SKM-1 (cell line): ENCODE measurements at regions not wholly inside any gene's neighbourhood (a gene's known extent, or its start where the extent isn't known, plus 50 kb on each side); places are given as distances from the start of the nearest gene placed in this dataset.

ENCODE experiments used
- DNase-seq: peaks from one replicate; lab custom pipeline; 2025; ENCODE audit not compliant: unreplicated experiment; lab: John Stamatoyannopoulos, UW

DNA sequence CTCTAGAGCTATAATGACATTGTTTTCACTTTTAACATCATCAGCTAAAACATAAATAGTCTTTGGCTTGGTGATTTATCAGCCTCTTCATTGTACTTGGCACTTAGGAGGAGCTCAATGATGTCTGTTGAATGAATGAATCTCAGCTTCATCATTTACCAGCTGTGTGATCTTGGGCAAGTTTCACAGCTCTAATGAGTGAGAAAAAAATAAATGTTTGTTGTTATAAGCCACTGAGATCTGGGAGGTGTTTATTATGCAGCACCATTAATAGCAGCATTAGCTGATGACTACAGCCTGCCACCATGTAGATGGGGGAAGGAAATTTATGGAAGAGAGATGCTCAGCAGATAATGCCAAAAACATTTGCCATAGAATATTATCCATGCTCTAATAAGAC, 63.6 kb upstream of the C1QTNF7 start:
- no peak for DNase-seq

- DNase-seq, result no peak
These were observed 62.2 kb upstream of the C1QTNF7 start for GRCh38 chr4:15365641-15366040.

DNA sequence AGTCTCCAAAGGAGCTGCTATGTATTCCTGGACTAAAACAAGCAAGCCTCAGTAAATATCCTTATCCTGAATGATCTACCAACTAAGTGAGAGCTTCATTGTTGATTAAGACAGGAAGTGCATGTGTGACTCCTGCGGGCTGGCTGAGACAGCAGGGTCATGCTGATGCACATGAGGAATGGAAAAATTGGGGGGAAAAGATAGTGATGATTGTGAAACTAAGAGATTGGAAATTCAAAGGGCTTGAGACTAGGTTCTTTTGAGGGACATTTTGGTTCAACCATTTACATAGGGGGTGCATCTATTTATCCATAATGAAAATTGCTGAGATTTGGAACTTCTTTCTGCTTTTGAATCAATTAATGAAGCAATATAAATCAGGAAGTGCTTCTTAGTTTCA, 61.1 kb upstream of the C1QTNF7 start:
- no peak for DNase-seq

GRCh38 chr4:15368856-15369255, 59.0 kb upstream of the C1QTNF7 start:
- DNase-seq, result no peak

DNA sequence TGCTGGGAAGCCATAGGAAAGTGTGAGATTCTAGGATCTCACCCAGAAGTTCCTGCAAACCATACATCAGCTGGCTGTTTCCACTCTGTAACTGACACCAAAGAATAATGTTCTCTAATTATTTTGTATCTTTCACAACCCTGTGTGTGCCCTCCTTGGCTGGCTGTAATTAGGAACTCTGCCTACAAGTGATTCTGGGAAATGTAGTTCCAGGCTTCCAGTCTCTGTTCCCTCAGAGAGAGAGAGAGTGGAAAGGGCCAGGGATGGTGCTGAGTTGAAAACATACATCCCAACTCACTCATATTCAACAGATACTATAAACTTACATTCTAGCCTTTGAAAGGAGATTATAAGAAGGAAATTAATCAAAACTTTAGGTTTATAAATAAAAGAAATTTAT, 57.5 kb upstream of the C1QTNF7 start:
- no peak for DNase-seq

GRCh38 chr4:15373363-15373762, 54.5 kb upstream of the C1QTNF7 start:
- no peak for DNase-seq

GRCh38 chr4:15374656-15375055, 53.2 kb upstream of the C1QTNF7 start:
- DNase-seq, result no peak

DNA sequence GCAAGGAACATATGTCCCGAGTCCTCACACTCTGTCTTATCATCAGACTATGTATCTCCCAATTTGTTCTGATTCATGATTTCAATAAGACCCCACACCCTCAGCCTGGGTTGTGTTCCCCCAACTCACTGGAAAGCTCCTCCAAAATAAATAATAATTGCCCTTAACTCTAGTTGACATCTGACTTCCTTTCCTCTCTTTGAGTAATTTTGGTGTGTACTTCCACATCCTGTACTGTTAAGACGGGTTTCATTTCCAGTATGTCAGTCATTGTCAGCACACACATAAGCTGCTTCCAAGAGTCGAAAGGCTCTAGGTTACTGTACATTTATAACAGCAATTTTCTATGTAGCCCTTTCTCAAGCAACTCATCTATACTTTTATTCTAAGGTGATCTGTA, 52.2 kb upstream of the C1QTNF7 start:
- no peak for DNase-seq

- no peak for DNase-seq
These were observed 51.7 kb upstream of the C1QTNF7 start for GRCh38 chr4:15376145-15376544.

- no peak for DNase-seq
These were observed 51.2 kb upstream of the C1QTNF7 start for GRCh38 chr4:15376594-15376993.
